Fibroblast of lung (primary cell): ENCODE measurements at regions not wholly inside any gene's neighbourhood (a gene's known extent, or its start where the extent isn't known, plus 50 kb on each side); places are given as distances from the start of the nearest gene placed in this dataset.
A peak's percentile ranks its signal among the peaks of the same experiment; 100 is the strongest.

ENCODE experiments used
- DNase-seq, 2 donors: peaks; one replicate each; pipeline versions ENCODE4 v3.0.0 to v3.0.0-alpha.2; 2010; ENCODE audit warnings: low read depth in 2 of 2
- H2AFZ ChIP-seq: 2 replicates; pipeline ENCODE4 v1.5.1; 2012; ENCODE audit warnings: low read length, control low read depth, inconsistent platforms
- H3K27ac ChIP-seq: 2 replicates; pipeline ENCODE4 v1.5.1; 2011; ENCODE audit warnings: low read length, control low read depth; ENCODE audit not compliant: insufficient read depth
- H3K27me3 ChIP-seq: 2 replicates; pipeline ENCODE4 v1.5.1; 2011; ENCODE audit warnings: mild to moderate bottlenecking, low read length; ENCODE audit not compliant: control insufficient read depth, insufficient read depth
- H3K36me3 ChIP-seq: 2 replicates; pipeline ENCODE4 v1.5.1; 2011; ENCODE audit warnings: low read length; ENCODE audit not compliant: control insufficient read depth, insufficient read depth
- H3K4me1 ChIP-seq: 2 replicates; pipeline ENCODE4 v1.5.1; 2011; ENCODE audit warnings: low read length; ENCODE audit not compliant: control insufficient read depth, insufficient read depth; ENCODE audit errors: extremely low read depth
- H3K4me2 ChIP-seq: 2 replicates; pipeline ENCODE4 v1.5.1; 2011; ENCODE audit warnings: low read length, control low read depth; ENCODE audit not compliant: insufficient read depth; ENCODE audit errors: extremely low read depth
- H3K4me3 ChIP-seq, 4 experiments: fragments of 200-600 bp in 1 of 4; sonication (generic) in 1 of 4; replicated peaks in 1 of 4; 2 replicates each; pipeline ENCODE4 v1.5.1; 2011 to 2016; ENCODE audit warnings: low read length in 4 of 4, low read depth in 3 of 4, mild to moderate bottlenecking in 3 of 4, control low read depth in 2 of 4, inconsistent platforms in 1 of 4, mixed read lengths in 1 of 4; ENCODE audit not compliant: insufficient read depth in 1 of 4; ENCODE audit errors: control extremely low read depth in 1 of 4
- H3K79me2 ChIP-seq: 2 replicates; pipeline ENCODE4 v1.5.1; 2012; ENCODE audit warnings: mild to moderate bottlenecking, low read length, inconsistent platforms; ENCODE audit not compliant: control insufficient read depth, insufficient read depth
- H3K9ac ChIP-seq: 2 replicates; pipeline ENCODE4 v1.5.1; 2011; ENCODE audit warnings: mild to moderate bottlenecking, low read length, control low read depth; ENCODE audit not compliant: insufficient read depth
- H3K9me3 ChIP-seq: 2 replicates; pipeline ENCODE4 v1.5.1; 2012; ENCODE audit warnings: low read depth, low read length; ENCODE audit not compliant: control insufficient read depth, insufficient read depth
- H4K20me1 ChIP-seq: 2 replicates; pipeline ENCODE4 v1.5.1; 2011; ENCODE audit warnings: low read length; ENCODE audit not compliant: control insufficient read depth, insufficient read depth; ENCODE audit errors: extremely low read depth
- CTCF ChIP-seq, 2 donors: IDR thresholded peaks in 1 of 2; conservative IDR thresholded peaks in 1 of 2; 1 replicate in 1 of 2; 2 replicates in 1 of 2; pipeline ENCODE4 v1.5.1; 2011 to 2012; ENCODE audit warnings: low read length in 2 of 2, control low read depth in 1 of 2, inconsistent platforms in 1 of 2, low read depth in 1 of 2, mild to moderate bottlenecking in 1 of 2
- EZH2 ChIP-seq: IDR thresholded peaks from 2 replicates; pipeline ENCODE4 v1.5.1; 2012; ENCODE audit warnings: low read length, control low read depth, mild to moderate bottlenecking; ENCODE audit errors: missing control alignments

GRCh38 chr16:59586331-59586730 lies 852.2 kb upstream of the GOT2 start:
- H3K36me3 ChIP-seq, result no peaks in the 10 kb centered on the region
- no peaks in the 10 kb centered on the region for H3K9me3 ChIP-seq
- no peaks in the 10 kb centered on the region for H3K4me1 ChIP-seq
- no peaks in the 10 kb centered on the region for H3K79me2 ChIP-seq
- no peak for DNase-seq
- TF ChIP-seq EZH2 (no peak), CTCF (conservative IDR thresholded peaks at IDR 0.05 in 1 of 2, IDR thresholded peaks at IDR 0.05 in 1 of 2; ENCODE audit: low read depth in 1 of 2, low read length in 2 of 2) (no peak)
- no peak overlapping the region for H3K9ac ChIP-seq
- no peaks in the 10 kb centered on the region for H3K27me3 ChIP-seq
- H4K20me1 ChIP-seq, result no peaks in the 10 kb centered on the region
- no peak overlapping the region for H3K27ac ChIP-seq
- H3K4me2 ChIP-seq, result no peak overlapping the region
- no peak overlapping the region for H3K4me3 ChIP-seq
- H2AFZ ChIP-seq, result no peak overlapping the region

GRCh38 chr16:59574296-59574695 lies 840.2 kb upstream of the GOT2 start:
- H3K27me3 ChIP-seq, result no peaks in the 10 kb centered on the region
- DNase-seq, result no peak
- H3K36me3 ChIP-seq, result no peaks in the 10 kb centered on the region
- TF ChIP-seq CTCF (conservative IDR thresholded peaks at IDR 0.05 in 1 of 2, IDR thresholded peaks at IDR 0.05 in 1 of 2; ENCODE audit: low read depth in 1 of 2, low read length in 2 of 2) (no peak), EZH2 (no peak)
- H3K4me3 ChIP-seq, result no peak overlapping the region
- H3K4me1 ChIP-seq, result no peaks in the 10 kb centered on the region
- H2AFZ ChIP-seq, result no peak overlapping the region
- H3K79me2 ChIP-seq, result no peaks in the 10 kb centered on the region
- H3K4me2 ChIP-seq, result no peak overlapping the region
- peak overlapping the region; percentile 24 for H3K27ac ChIP-seq
- H3K9me3 ChIP-seq, result no peaks in the 10 kb centered on the region
- H3K9ac ChIP-seq, result no peak overlapping the region
- no peaks in the 10 kb centered on the region for H4K20me1 ChIP-seq

- Histone ChIP-seq H3K4me2 (no peak overlapping the region), H3K9ac (no peak overlapping the region), H3K36me3 (no peaks in the 10 kb centered on the region), H3K79me2 (no peaks in the 10 kb centered on the region), H3K4me1 (no peaks in the 10 kb centered on the region), H3K9me3 (no peaks in the 10 kb centered on the region), H3K27me3 (no peaks in the 10 kb centered on the region), H2AFZ (no peak overlapping the region), H3K27ac (peak overlapping the region; percentile 44), H4K20me1 (no peaks in the 10 kb centered on the region), H3K4me3 (no peak overlapping the region)
- peak; percentile 88 to 96 for DNase-seq
- TF ChIP-seq EZH2 (no peak), CTCF (conservative IDR thresholded peaks at IDR 0.05 in 1 of 2, IDR thresholded peaks at IDR 0.05 in 1 of 2; ENCODE audit: low read depth in 1 of 2, low read length in 2 of 2) (no peak)
Measured at GRCh38 chr16:59573528-59574271, 839.6 kb upstream of the GOT2 start.
